Breast epithelium (tissue), 3 donors: ENCODE measurements at regions not wholly inside any gene's neighbourhood (a gene's known extent, or its start where the extent isn't known, plus 50 kb on each side); places are given as distances from the start of the nearest gene placed in this dataset.

ENCODE experiments used
- CTCF ChIP-seq, 3 donors: fragments of 450-650 bp; IDR thresholded peaks; one replicate each; pipeline ENCODE4 v1.5.1; 2016 to 2017; ENCODE audit warnings: antibody characterized with exemption in 3 of 3, mild to moderate bottlenecking in 3 of 3, moderate library complexity in 3 of 3
- POLR2A ChIP-seq: fragments of 450-650 bp; IDR thresholded peaks from one replicate; pipeline ENCODE4 v1.6.1; 2016; ENCODE audit warnings: antibody characterized with exemption, mild to moderate bottlenecking, moderate library complexity
- POLR2AphosphoS5 ChIP-seq, 3 donors: sonication (generic); formaldehyde crosslinking; IDR thresholded peaks; one replicate each; pipeline ENCODE4 v1.6.1; 2017; ENCODE audit warnings: antibody characterized with exemption in 3 of 3

DNA sequence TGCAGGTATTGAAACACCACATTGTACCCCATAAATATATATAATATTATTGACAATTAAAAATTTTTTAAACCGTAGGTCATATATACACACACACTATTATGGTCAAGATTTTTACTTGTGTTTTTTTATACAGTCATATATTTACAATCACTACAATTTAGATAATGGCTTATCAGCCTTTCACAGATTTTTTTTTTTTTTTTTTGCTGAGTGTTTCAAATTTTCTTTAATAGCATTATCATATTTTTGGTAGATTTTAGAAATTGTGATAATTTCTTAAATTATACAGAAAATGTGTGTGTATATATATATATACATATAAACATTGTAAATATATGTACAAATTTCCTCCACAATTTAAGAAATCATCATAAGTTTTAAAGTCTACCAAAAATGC is 68.6 kb upstream of the RGS2 start:
- no peak for TF ChIP-seq POLR2A
- TF ChIP-seq CTCF (IDR thresholded peaks at IDR 0.05) = no peak
- TF ChIP-seq POLR2AphosphoS5 (IDR thresholded peaks at IDR 0.05) = no peak
